H1 (cell line): ENCODE measurements at regions not wholly inside any gene's neighbourhood (a gene's known extent, or its start where the extent isn't known, plus 50 kb on each side); places are given as distances from the start of the nearest gene placed in this dataset.

Experiments used
- CTCF ChIA-PET: fragments of 300-600 bp; sonication (Branson Sonifier 250); formaldehyde crosslinking; loops from one replicate; lab custom pipeline; 2021; ENCODE audit not compliant: partially characterized antibody; lab: Charles Lee
- POLR2A ChIA-PET: fragments of 300-600 bp; sonication (Branson Sonifier 250); formaldehyde crosslinking; loops from one replicate; lab custom pipeline; 2021; ENCODE audit warnings: inconsistent platforms; ENCODE audit not compliant: partially characterized antibody; lab: Charles Lee
- DNase-seq, 2 experiments: peaks; one replicate each; pipeline versions ENCODE4 v3.0.0 to v3.0.0-alpha.2; 2010 to 2022; ENCODE audit warnings: low spot score in 2 of 2, low read depth in 1 of 2, mixed read lengths in 1 of 2
- FAIRE-seq: peaks from 2 replicates; lab custom pipeline; 2011; peaks lifted over from hg19 to GRCh38; lab: Jason Lieb, UNC
- H2AFZ ChIP-seq: 2 replicates; pipeline ENCODE4 v1.8.1; 2012; ENCODE audit warnings: low read length, inconsistent platforms
- H2AK5ac ChIP-seq: 2 replicates; pipeline ENCODE4 v1.6.1; 2013; ENCODE audit warnings: low read depth, low read length
- H2BK120ac ChIP-seq: replicated peaks from 2 replicates; pipeline ENCODE3; 2013; ENCODE audit warnings: low read depth, low read length, inconsistent platforms
- H2BK12ac ChIP-seq: 2 replicates; pipeline ENCODE4 v1.6.1; 2013; ENCODE audit warnings: low read depth, low read length
- H2BK15ac ChIP-seq: 2 replicates; pipeline ENCODE4 v1.6.1; 2013; ENCODE audit warnings: low read length
- H2BK20ac ChIP-seq: 2 replicates; pipeline ENCODE4 v1.6.1; 2013; ENCODE audit warnings: low read length
- H2BK5ac ChIP-seq: 2 replicates; pipeline ENCODE4 v1.6.1; 2013; ENCODE audit warnings: low read depth, low read length
- H3K14ac ChIP-seq: 2 replicates; pipeline ENCODE4 v1.6.1; 2013; ENCODE audit warnings: inconsistent platforms; ENCODE audit not compliant: insufficient read length
- H3K18ac ChIP-seq: 2 replicates; pipeline ENCODE4 v1.6.1; 2013; ENCODE audit warnings: low read length; ENCODE audit errors: extremely low read depth
- H3K23ac ChIP-seq: 2 replicates; pipeline ENCODE4 v1.6.1; 2013; ENCODE audit warnings: inconsistent platforms; ENCODE audit not compliant: insufficient read length
- H3K23me2 ChIP-seq: 2 replicates; pipeline ENCODE4 v1.6.1; 2013; ENCODE audit warnings: low read depth, low read length
- H3K27ac ChIP-seq: 2 replicates; pipeline ENCODE4 v1.6.1; 2011; ENCODE audit warnings: low read depth, low read length, inconsistent platforms
- H3K27me3 ChIP-seq, 4 experiments: replicated peaks in 1 of 4; 1 replicate in 1 of 4; 2 replicates in 3 of 4; pipeline versions ENCODE4 v1.6.1 to v1.8.1; 2011 to 2013; ENCODE audit warnings: low read length in 3 of 4, mild to moderate bottlenecking in 3 of 4, inconsistent platforms in 2 of 4, mixed read lengths in 2 of 4, moderate library complexity in 1 of 4; ENCODE audit not compliant: control insufficient read depth in 3 of 4, insufficient read depth in 3 of 4; ENCODE audit errors: extremely low read depth in 1 of 4
- H3K36me3 ChIP-seq, 4 experiments: 2 replicates each; pipeline versions ENCODE4 v1.6.1 to v1.8.1; 2011 to 2013; ENCODE audit warnings: mild to moderate bottlenecking in 4 of 4, low read length in 3 of 4, moderate library complexity in 2 of 4, control low read depth in 1 of 4, inconsistent platforms in 1 of 4; ENCODE audit not compliant: insufficient read depth in 4 of 4, control insufficient read depth in 2 of 4
- H3K4ac ChIP-seq: replicated peaks from 2 replicates; pipeline ENCODE3; 2013; ENCODE audit warnings: low read length, low read depth, mixed read lengths, inconsistent platforms; ENCODE audit not compliant: insufficient read length
- H3K4me1 ChIP-seq, 4 experiments: replicated peaks in 1 of 4; 1 replicate in 1 of 4; 2 replicates in 3 of 4; pipeline versions ENCODE4 v1.6.1 to v1.8.1; 2011 to 2013; ENCODE audit warnings: low read length in 3 of 4, inconsistent platforms in 2 of 4, mixed read lengths in 1 of 4; ENCODE audit not compliant: insufficient read depth in 4 of 4, control insufficient read depth in 3 of 4
- H3K4me2 ChIP-seq, 2 experiments: 2 replicates each; pipeline versions ENCODE4 v1.6.1 to v1.8.1; 2011 to 2013; ENCODE audit warnings: low read depth in 2 of 2, low read length in 2 of 2, control low read depth in 1 of 2, inconsistent platforms in 1 of 2, mild to moderate bottlenecking in 1 of 2; ENCODE audit not compliant: insufficient read depth in 1 of 2
- H3K4me3 ChIP-seq, 4 experiments: fragments of 200-600, 300-600 bp in 1 of 4; sonication (generic), shearing (Covaris generic), sonication (Bioruptor Twin) in 1 of 4; 2 replicates each; pipeline versions ENCODE4 v1.5.1 to v1.8.1; 2011 to 2016; ENCODE audit warnings: low read length in 4 of 4, low read depth in 3 of 4, control low read depth in 2 of 4, inconsistent platforms in 2 of 4, mild to moderate bottlenecking in 2 of 4, mixed read lengths in 1 of 4, moderate library complexity in 1 of 4; ENCODE audit not compliant: insufficient read depth in 2 of 4; ENCODE audit errors: extremely low read depth in 1 of 4
- H3K56ac ChIP-seq: replicated peaks from 2 replicates; pipeline ENCODE3; 2013; ENCODE audit warnings: low read depth, mild to moderate bottlenecking, mixed read lengths, low read length, inconsistent platforms; ENCODE audit not compliant: insufficient read length
- H3K79me1 ChIP-seq: 2 replicates; pipeline ENCODE4 v1.6.1; 2013; ENCODE audit warnings: low read depth, low read length, control low read depth
- H3K79me2 ChIP-seq, 2 experiments: 2 replicates each; pipeline versions ENCODE4 v1.6.1 to v1.8.1; 2012 to 2013; ENCODE audit warnings: low read length in 2 of 2, mild to moderate bottlenecking in 2 of 2, inconsistent platforms in 1 of 2; ENCODE audit not compliant: insufficient read depth in 2 of 2, control insufficient read depth in 1 of 2
- H3K9ac ChIP-seq, 4 experiments: replicated peaks in 1 of 4; 1 replicate in 1 of 4; 2 replicates in 3 of 4; pipeline versions ENCODE4 v1.6.1 to v1.8.1; 2011 to 2013; ENCODE audit warnings: low read depth in 3 of 4, low read length in 3 of 4, control low read depth in 2 of 4, mild to moderate bottlenecking in 2 of 4, moderate library complexity in 2 of 4, inconsistent platforms in 1 of 4; ENCODE audit errors: extremely low read depth in 1 of 4
- H3K9me3 ChIP-seq, 2 experiments: 2 replicates each; pipeline versions ENCODE4 v1.6.1 to v1.8.1; 2012 to 2013; ENCODE audit warnings: mild to moderate bottlenecking in 2 of 2, moderate library complexity in 2 of 2, control low read depth in 1 of 2, inconsistent platforms in 1 of 2, low read depth in 1 of 2, low read length in 1 of 2, mixed read lengths in 1 of 2; ENCODE audit not compliant: insufficient read depth in 2 of 2
- H4K20me1 ChIP-seq, 2 experiments: replicated peaks in 1 of 2; 2 replicates each; pipeline versions ENCODE3 to v1.8.1; 2011 to 2013; ENCODE audit warnings: inconsistent platforms in 2 of 2, low read length in 2 of 2, mild to moderate bottlenecking in 1 of 2; ENCODE audit not compliant: insufficient read depth in 2 of 2, control insufficient read depth in 1 of 2
- H4K5ac ChIP-seq: 2 replicates; pipeline ENCODE4 v1.6.1; 2013; ENCODE audit warnings: low read length, low read depth, mixed read lengths, inconsistent platforms; ENCODE audit not compliant: insufficient read length
- H4K8ac ChIP-seq: 2 replicates; pipeline ENCODE4 v1.8.0; 2013; ENCODE audit warnings: mild to moderate bottlenecking, moderate library complexity, low read length, inconsistent platforms; ENCODE audit not compliant: insufficient read depth; ENCODE audit errors: extremely low read depth
- H4K91ac ChIP-seq: replicated peaks from 2 replicates; pipeline ENCODE3; 2013; ENCODE audit warnings: low read length, mixed read lengths, inconsistent platforms; ENCODE audit not compliant: insufficient read length
- KDM1A ChIP-seq: fragments of 200-600, 300-600 bp; sonication (generic); IDR thresholded peaks from 2 replicates; pipeline ENCODE4 v1.7.1; 2016; ENCODE audit warnings: mild to moderate bottlenecking, low read length, borderline replicate concordance
- SAP30 ChIP-seq: fragments of 300-600 bp; sonication (generic); IDR thresholded peaks from 2 replicates; pipeline ENCODE4 v1.7.1; 2012; ENCODE audit warnings: low read length, moderate library complexity, mild to moderate bottlenecking, inconsistent platforms; ENCODE audit not compliant: insufficient read depth, insufficient replicate concordance
- SP4 ChIP-seq: IDR thresholded peaks from 2 replicates; pipeline ENCODE4 v1.6.1; 2012; ENCODE audit warnings: low read length, inconsistent platforms
- YY1 ChIP-seq: IDR thresholded peaks from 2 replicates; pipeline ENCODE4 v1.6.1; 2011; ENCODE audit warnings: low read depth, mild to moderate bottlenecking, low read length
- WGBS, 2 experiments: shearing (Covaris generic) in 1 of 2; methylation state at CpG; one replicate each; pipeline versions ENCODE4 v1.1.6 to v1.1.7; 2013 to 2015; ENCODE audit warnings: low lambda C conversion rate in 2 of 2, mixed read lengths in 2 of 2, inconsistent platforms in 1 of 2, low coverage in 1 of 2, missing lambda C conversion rate in 1 of 2; ENCODE audit not compliant: insufficient replicate concordance in 2 of 2, insufficient coverage in 1 of 2, insufficient read length in 1 of 2; ENCODE audit errors: extremely low coverage in 1 of 2, missing lambda C conversion rate in 1 of 2; 5-methylcytosine and 5-hydroxymethylcytosine counted together

GRCh38 chr1:98400446-98400845 lies 261.1 kb upstream of the SNX7 start:
- no peaks in the 10 kb centered on the region for H3K79me1 ChIP-seq
- no peaks in the 10 kb centered on the region for H3K23me2 ChIP-seq
- H3K14ac ChIP-seq, result no peak overlapping the region
- H3K4me2 ChIP-seq, result no peak overlapping the region
- H3K4me1 ChIP-seq, result no peaks in the 10 kb centered on the region
- POLR2A ChIA-PET, result no interaction called here
- TF ChIP-seq KDM1A, result no peak
- no peak for TF ChIP-seq SP4
- no peak for TF ChIP-seq YY1
- TF ChIP-seq SAP30, result no peak
- no peaks in the 10 kb centered on the region for H3K27me3 ChIP-seq
- H4K8ac ChIP-seq, result no peak overlapping the region
- no peak overlapping the region for H3K9ac ChIP-seq
- no peaks in the 10 kb centered on the region for H3K79me2 ChIP-seq
- FAIRE-seq (no peak), DNase-seq (no peak)
- H3K27ac ChIP-seq, result no peak overlapping the region
- H2AFZ ChIP-seq, result no peak overlapping the region
- H3K9me3 ChIP-seq, result no peaks in the 10 kb centered on the region
- no peak overlapping the region for H2BK15ac ChIP-seq
- H2BK5ac ChIP-seq, result no peak overlapping the region
- no peak overlapping the region for H2BK12ac ChIP-seq
- H3K18ac ChIP-seq, result no peak overlapping the region
- no peak overlapping the region for H3K23ac ChIP-seq
- no peak overlapping the region for H3K4me3 ChIP-seq
- no peaks in the 10 kb centered on the region for H4K20me1 ChIP-seq
- H4K5ac ChIP-seq, result no peak overlapping the region
- no peak overlapping the region for H4K91ac ChIP-seq
- H2BK120ac ChIP-seq, result no peak overlapping the region
- 94% methylated on average over 2 of the region's 2 CpGs; no CpG with 5 or more reads in 1 of the 2 experiments for WGBS, 2 experiments
- no peaks in the 10 kb centered on the region for H3K36me3 ChIP-seq
- no peak overlapping the region for H3K56ac ChIP-seq
- no peak overlapping the region for H3K4ac ChIP-seq
- H2AK5ac ChIP-seq, result no peak overlapping the region
- CTCF ChIA-PET, result no interaction called here
- no peak overlapping the region for H2BK20ac ChIP-seq
